Suppressor macrophage treated with lipopolysaccharide for 4 hours (primary cell): ENCODE measurements at regions not wholly inside any gene's neighbourhood (a gene's known extent, or its start where the extent isn't known, plus 50 kb on each side); places are given as distances from the start of the nearest gene placed in this dataset.
"Not testable (repeated sequence)": the region's sequence is repeated elsewhere in the genome, so short reads cannot be mapped to it uniquely, and the experiment has no call there.

ENCODE experiments used
- DNase-seq: peaks from one replicate; pipeline ENCODE4 v3.0.0-alpha.2; 2020

DNA sequence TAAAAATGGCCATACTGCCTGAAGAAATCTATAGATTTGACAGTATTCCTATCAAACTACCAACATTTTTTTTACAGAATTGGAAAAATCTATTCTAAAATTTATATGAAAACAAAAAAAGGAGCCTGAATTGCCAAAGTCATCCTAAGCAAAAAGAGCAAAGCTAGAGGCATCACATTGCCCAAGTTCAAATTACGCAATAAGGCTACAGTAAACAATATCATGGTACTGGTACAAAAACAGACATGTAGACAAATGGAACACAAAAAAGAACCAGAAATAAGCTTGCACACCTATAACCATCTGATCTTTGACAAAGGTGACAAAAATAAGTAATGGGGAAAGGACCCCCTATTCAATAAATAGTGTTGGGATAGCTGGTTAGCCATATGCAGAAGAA, 50.2 kb upstream of the THSD7B start:
- no peak for DNase-seq

DNA sequence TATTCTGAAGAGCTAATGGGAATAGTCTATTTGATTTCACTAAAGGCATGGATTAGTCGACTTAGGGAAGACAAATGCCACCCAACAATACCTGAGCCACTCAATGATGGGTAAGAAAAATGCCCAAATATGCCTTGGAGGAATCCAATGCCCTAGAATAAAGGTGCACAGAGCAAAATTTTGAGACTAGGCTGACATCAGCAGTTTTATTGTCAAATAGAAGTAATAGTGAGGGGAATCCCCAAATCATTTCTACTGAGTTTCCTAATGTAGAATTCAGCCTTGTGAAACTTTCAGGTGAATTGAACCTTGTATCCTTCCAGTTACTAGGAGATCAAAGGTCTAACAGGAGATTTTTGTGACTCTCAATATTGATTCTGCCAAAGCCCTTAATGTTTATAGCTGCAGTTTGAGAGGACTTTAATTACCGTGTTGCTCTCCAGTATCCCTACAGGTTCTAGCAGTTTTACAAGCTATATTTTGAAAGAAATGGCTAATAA, 50.8 kb upstream of the THSD7B start:
- DNase-seq, result no peak

DNA sequence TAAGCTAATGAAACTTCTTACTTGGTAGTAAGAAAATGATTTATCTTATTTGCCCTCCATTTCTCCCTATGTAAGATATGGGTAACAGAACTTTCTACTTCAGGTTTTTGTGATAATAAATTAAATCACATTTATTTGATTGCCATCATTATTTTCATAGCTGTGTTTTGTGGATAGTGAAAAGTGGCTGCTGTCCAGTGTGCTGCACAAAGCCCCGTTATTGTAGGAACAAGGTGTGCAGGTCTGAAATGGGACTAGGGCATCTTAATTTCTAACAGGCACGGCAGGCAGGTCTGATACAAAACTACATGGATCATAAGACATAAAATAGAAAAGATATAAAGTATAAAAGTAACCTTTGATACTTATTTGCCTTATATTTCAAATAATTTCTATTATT, 51.6 kb upstream of the THSD7B start:
- DNase-seq, result no peak

DNA sequence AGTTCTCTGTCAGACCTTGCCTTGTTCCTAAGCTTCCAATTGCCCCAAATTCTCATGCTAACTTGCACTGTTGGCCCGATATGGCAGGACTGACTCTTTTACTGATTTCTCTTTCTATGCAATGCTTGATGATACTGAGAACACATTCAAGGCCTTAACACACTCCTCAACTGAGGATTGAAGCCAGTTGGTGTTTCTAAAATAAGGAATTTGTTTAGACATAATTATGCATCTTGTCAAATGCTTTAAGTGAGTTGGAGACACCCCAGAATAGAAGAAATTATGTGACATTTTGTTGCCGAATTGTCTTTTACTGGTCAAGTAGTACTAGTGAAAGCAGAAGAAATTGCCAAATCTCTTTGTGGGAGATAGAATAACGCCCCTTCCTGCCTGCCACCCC, 60.0 kb upstream of the THSD7B start:
- DNase-seq, result no peak

DNA sequence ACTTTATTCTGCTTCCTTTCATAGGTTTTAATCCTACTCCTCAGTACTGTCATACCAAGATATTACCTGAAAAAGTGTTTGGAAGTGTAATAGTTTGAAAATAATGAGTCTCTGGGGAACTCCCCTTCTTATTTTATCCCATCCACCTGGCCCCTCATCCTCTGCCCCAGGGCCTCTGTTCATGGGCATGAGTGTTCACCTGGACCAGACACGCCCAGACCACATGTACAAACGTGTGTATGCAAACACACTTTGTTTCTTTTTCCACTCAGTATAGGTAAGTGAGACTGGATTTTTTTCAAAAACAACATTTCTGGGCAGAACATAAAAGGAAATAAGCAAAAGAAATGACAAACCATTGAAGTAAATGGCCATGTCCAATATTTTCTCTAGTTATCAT, 62.1 kb upstream of the THSD7B start:
- no peak for DNase-seq

DNA sequence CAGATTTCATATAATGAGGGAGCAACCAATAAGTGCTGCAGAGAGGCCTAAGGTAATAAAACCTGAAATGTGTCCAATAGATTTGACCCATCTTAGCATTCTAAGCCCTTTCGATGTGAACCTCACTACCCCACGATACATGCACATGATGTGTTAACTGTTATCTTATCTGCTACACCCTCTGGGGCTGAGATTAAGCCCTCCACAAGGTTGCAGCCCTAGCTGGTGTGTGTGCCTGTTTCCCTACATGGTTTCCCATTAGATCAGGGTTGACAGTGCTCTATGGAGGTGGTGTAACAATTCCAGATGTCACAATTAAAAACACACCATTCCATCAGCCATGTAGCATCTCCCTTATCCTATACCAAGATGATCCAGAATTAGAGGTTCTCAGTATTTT, 68.9 kb upstream of the THSD7B start:
- DNase-seq, result no peak

DNA sequence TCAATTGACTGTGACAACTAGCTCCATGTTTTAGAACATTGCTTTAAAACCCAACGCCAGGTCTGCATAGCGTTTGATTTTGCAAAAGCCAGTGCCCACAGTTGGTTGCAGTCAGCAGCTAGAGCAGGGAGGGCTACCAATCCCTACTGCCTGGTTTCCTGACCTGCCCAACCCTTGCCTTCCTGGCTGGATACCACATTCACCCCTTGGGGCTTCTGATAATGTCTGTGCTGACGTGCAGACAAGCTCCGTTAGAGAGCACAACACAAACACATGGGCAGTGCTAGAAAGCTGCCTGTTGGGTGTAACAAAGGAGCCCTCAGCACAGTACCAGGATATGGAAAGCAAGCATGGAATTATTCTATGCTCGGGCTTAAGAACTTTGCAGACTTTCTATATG, 71.4 kb upstream of the THSD7B start:
- no peak for DNase-seq

DNA sequence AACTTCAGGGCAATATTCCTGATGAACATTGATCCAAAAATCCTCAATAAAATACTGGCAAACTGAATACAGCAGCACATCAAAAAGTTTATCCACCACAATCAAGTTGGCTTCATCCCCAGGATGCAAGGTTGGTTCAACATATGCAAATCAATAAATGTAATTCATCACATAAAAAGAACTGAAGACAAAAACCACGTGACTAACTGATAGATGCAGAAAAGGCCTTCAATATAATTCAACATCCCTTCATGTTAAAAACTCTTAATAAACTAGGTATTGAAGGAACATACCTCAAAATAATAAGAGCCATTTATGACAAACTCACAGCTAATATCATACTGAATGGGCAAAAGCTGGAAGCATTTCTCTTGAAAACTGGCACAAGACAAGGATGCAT, 85.3 kb upstream of the THSD7B start:
- DNase-seq, result not testable (repeated sequence)

DNA sequence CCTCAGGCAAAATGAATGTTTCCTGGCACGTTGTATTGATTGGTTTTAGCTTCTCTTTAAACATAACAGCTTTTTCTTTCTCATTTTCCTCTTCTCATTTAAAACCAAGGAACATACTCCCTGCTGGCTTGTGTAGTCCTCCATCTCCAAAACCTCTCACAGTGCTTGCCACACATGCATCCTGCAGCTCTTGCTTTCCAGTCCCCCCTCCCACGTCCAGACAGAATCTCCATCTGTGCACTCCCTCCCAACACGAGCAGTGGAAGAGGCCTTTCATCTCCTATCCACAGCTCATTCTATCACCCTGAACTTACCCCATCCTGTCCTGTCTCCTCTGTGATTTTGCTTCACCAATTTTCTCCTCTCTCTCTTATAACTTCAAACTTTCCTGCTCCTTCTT, 99.6 kb upstream of the THSD7B start:
- DNase-seq, result no peak

DNA sequence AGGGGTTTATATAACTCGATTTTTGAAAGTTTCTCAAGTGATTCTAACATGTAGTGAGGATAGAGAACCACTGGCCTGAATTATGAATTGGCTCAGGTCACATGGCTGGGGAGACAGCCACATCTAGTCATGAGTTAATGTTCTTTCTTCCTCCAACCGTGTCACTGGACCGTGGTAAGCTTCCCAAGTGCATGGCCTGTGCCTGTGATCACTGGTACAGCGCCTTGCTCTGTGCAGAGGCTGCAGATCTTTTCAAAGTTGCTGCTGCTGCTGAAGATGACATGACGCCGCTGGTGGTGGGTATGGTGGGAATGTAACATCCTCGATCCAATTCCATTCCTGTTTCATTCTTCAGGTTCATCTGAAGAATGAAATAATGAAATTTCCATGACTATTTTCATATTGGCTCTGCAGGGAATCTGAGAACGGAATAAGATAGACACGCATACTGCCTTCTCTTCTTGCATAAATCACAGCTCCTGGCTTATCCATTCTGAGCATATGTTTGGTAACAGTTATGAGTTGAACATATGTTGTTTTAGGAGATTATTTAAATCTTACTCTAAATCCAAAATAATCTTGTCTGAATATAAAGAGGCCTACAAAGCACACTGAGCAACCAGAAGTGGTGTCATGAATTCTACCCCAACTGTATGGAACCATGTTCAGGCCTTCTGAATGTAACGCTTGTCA, 100.5 kb upstream of the THSD7B start:
- DNase-seq, result no peak

DNA sequence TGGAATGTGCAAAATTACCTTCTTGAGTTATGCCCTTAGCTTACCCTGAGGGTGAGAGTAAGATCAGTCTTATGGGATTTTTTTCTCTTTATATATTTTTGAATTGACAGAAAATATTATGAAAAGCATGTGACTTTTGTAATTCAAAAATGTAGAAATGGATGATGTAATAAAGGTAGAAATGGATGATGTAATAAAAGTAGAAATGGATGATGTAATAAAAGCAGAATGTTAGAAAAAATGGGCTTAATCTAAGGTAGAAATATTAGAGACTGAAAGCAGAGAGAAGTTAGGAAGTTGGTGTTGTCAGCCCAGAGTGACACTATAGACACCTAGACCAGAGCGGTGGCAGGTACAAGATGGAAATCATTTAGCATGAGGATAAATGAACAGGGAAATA, 107.1 kb upstream of the THSD7B start:
- DNase-seq, result no peak

DNA sequence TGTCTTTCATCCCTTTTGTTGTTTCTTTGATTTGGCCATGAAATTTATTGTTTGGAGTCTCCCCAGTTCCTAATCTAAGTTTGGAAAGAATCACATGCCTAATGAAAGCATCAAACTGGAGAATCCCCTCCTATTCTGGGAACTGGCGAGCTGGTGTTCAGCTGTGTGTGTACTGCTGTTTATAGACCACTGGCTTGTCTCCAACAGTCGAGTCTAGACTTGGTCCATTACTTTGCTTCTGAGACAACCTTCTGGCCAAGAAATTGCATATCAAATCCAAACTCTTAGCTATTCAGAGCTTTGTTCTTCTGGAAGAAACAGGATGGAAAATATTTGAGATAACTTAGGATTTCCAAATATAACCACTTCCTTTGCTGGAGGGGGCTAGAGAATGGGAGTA, 111.5 kb upstream of the THSD7B start:
- DNase-seq, result no peak

DNA sequence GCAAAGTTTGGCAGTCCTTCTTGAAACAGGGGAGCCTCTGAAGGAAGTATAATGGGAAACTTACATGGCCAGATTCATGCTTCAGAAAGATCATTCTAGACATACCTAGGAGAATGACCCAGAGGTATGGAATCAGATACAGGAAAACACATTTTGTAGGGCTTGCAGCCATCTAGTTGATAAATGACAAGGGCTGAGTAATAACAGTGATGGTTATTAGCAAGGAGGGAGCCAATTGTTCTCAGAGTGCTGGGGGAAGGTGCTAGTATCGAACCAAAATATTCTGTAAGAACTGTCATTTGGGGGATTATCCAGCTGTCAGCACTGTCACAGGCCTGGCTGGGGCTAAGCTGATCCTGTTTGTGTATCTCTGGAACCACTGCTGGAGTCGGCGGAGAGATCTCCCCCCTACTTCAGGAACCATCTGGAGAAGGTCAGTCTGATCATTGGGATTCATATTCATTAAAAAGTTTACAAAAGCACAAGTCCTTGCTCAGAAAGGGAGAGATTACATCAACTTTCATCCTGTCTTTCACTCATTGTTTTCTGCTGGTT, 113.8 kb upstream of the THSD7B start:
- DNase-seq, result no peak

DNA sequence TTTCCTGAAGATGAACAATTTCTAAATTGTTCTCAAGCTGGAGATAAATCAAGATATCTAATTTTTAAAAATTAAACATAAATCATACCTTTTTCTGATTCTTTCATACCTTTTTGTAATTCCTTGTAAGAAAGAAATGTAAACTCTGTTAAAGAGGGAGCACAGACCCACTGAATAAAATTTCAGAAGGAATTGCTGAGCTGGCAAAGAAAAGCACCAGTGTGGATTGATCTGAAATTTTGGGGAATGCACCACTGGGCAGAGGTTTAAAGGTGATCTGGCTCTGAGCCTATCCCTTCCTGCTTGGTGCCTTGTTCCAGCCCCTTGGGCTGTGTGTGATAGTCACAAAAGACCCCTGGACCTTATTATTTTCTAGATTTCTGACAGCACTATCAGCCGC, 118.3 kb upstream of the THSD7B start:
- no peak for DNase-seq

DNA sequence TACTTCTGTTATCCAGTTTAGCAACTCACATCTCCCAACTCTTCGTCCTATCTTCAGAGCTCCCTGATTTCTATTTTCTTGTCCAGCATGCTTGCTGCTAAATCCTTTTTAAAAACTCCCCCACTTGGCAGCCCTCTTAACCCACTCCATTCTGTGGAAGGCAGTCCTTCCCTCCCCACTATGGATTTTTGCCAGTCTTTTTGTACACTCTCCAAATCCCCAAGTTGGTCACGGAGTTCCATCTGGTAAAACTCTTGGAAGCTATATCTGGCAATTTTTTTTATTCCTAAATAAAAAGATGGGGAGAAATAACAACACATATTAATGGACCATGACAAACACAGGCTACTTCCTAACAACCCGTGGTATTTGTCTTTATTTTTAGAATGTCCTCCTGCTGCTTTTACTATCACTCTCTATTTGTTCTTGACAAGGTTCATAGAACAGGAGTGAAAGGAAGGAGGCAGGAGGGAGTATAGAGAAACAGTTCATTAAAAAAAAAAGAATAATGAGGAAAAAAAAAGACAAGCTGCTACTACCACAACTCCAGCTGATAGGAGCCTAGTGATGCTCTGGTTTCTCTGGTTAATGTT, 120.0 kb upstream of the THSD7B start:
- DNase-seq, result no peak

DNA sequence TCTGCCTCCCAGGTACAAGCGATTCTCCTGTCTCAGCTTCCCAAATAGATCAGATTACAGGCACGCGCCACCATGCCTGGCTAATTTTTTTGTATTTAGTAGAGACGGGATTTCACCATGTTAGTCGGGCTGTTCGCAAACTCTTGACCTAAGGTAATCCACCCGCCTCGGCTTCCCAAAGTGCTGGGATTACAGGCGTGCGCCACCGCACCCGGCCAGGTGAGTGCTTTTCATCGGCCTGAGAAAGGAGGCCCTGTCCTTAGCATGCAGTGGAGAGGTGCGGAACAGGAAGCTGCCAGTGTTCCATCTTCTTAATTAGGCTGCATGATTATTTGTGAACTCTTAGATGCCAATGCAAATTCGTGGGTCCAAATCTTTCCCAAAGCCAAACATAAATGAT, 125.7 kb upstream of the THSD7B start:
- no peak for DNase-seq

DNA sequence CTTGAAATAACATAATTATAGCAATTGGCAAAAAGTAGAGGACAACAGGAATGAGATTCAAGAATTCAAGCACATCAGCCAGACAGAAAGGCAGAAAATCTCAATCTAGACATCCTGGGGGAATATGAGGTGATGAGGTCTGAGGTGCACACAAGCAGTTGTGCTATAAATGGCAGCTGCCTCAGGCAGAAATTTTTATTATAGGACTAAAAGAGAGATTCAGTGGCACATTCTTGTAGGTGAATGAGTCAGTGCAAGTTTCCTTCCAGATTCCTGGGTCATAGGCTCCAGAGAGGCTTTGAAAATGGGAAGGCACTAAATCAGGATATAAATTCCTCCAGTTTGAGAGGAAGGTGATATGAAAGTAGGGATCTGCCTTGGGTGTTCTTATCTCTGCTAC, 127.2 kb upstream of the THSD7B start:
- DNase-seq, result no peak

DNA sequence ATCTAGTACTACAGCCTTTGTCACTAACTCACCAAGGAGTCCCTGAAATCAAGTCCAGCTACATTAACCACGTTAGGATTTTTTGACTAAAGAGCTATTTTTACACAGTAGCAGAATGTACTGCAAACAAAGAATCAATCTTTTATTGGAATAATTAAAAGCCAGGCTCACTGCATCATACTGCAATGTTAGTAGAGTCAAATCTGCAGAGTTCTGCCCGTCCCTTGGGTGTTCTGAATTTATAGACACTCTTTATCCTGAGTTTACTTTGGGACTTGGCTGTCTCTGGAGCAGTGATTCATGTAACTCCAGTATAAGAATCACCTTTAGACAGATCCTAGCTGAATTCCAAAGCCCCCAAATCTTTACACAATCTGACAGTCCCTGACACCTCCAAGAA, 127.9 kb upstream of the THSD7B start:
- no peak for DNase-seq

DNA sequence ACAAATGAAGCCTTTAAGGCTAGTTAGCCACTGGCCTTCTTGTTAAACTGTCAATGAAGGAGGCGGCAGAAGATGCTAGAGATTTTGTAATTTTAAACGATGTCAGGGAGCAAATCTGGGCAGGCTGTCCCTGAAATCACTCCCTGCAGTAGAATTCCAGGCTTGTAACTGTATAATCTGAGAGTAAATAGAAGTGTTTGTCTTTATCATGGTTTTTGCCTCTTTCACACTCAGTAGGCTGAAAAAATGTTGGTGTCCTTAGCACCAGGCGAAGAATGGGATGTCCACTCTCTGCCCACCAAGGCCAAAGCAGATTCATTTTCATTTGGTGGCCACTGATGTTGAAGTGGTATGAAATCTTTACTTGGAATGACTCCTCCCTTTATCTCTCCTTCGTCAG, 136.9 kb upstream of the THSD7B start:
- DNase-seq, result no peak

DNA sequence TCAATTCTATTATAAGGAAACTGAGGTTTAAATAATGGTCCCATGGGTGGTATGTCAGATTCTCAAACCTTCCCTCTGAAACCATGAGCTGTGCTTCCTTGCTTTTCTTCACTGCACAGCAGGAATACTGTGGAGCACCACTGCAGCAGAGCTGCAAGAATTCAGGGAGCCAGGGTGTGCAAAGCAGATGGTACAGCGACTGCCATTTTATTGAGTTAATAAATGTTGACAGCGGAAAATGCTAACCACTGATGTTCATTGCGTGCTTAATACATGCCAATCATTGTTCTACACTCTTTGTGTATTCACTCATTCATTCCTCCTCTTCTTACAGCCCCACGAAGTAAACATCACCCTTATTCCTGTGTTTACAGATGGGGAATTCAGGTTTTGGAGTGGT, 152.2 kb upstream of the THSD7B start:
- DNase-seq, result no peak

DNA sequence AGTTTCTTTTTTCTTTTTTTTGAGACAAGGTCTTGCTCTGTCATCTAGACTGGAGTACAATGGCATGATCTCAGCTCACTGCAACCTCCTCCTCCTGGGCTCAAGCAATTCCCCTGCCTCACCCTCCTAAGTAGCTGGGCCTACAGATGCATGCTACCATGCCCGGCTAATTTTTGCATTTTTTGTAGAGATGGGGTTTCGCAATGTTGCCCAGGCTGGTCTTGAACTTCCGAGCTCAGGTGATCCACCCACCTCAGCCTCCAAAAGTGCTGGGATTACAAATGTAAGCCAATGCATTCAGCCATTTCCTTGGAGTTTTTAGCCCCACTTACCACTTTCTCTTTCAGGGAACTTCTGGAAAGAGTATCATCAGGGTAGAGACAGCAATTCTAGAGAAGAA, 153.3 kb upstream of the THSD7B start:
- DNase-seq, result no peak

DNA sequence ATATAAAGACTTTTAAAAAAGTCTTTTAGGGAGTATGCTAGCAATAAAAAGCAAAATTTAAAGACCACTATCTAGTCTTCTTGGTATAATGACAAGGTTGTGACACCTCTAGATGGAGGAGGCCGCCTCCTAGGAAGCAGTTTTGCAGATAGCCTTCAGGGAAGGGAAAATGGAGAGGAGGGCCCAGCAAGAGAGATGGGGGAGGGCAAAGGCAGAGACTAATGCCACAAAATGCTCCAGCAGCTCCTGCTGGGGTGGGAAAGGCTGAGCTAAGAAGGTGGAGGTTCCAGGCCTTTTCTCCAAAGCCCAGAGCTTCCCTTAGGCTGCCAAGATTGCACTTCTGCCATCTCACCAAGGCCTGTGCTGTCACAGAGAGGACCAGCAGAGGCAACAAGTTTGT, 153.9 kb upstream of the THSD7B start:
- no peak for DNase-seq

DNA sequence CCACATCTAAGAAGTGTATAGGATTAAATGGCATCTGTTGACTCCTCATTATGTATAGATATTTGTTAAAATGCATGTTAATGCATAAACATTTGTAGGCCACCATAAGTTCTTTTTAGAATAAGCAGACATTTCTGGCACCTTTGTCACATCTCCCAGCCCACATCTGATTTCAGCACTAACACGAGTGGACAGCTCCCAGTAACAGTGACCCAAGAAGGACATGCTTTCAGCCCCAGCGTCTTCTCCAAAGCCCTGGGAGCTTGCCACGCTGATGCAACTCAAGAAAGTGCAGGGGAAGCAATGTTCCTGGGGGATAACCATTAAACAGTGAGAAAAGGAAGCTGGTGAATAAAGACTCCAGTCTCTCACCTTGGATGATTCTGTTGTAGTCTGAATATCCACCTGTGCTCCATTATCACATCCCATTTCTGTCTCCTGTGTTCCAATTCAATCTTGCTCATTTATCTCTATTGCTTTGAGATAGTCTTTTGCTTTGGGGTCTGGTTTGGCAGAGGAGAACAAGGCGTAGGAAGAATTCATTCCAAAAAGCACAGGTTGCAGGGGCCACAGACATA, 182.6 kb upstream of the THSD7B start:
- peak; percentile 5 for DNase-seq

DNA sequence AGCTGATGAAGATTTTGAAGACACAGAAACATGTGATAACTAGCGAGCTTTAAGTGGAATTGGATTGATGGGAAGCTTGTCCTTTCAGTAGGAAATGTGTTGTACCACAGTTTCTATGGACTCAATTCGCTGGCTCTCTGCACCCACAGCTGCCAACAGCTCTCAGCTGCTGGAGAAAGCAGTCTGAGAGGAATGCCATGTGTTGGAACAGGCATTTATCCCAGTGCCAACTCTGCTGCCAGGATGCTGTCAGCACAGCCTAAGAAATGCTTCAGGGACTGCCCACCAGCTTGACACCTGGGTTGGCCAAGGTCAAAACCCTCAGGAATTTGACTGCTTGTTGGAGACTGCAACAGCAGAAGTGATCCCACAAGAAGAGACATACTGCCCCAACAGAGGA, 193.0 kb upstream of the THSD7B start:
- no peak for DNase-seq

DNA sequence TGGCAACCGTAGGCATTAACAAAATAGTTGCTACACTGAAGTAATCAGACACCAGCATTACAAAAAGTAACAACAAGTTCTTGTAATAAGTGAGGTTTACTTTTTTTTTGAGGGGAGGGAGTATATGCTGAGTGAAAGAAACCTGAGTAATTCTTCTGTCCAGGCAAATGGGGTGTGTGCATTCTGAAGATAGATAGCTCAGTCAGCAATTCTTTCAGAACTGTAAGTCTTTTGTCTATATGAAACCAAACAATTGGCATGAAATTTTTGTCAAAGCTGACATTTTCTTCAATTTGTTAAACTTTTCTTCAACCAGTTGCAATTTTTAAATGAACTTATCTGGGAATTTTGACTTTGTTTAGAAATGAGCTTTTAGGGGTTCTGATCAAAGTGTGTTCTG, 208.1 kb upstream of the THSD7B start:
- no peak for DNase-seq
